NCI-H2107 treated with DMSO at 0.1 percent for 48 hours (cell line): ENCODE measurements at regions not wholly inside any gene's neighbourhood (a gene's known extent, or its start where the extent isn't known, plus 50 kb on each side); places are given as distances from the start of the nearest gene placed in this dataset.

ENCODE experiments used
- DNase-seq: peaks from one replicate; lab custom pipeline; 2025; ENCODE audit not compliant: unreplicated experiment; lab: John Stamatoyannopoulos, UW

DNA sequence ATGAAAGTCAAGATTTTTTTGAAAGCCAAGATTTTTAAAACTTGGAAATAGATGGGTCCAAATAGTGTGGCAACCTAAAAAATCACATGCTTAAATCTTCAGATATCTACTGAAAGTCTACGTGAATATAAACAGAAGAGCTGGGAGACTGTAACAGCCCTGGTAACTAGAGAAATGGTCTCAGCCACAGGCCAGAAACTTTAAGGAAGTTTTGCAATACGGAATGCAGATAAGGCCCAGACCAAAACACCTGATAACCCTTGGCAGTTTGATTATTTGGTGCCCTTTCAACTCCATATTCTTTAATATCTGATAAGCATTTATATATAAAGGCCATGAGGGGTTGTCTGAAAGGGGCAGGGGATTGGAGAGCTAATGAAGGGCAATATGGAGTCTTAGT is 537.3 kb upstream of the TGFBR2 start:
- DNase-seq: no peak

DNA sequence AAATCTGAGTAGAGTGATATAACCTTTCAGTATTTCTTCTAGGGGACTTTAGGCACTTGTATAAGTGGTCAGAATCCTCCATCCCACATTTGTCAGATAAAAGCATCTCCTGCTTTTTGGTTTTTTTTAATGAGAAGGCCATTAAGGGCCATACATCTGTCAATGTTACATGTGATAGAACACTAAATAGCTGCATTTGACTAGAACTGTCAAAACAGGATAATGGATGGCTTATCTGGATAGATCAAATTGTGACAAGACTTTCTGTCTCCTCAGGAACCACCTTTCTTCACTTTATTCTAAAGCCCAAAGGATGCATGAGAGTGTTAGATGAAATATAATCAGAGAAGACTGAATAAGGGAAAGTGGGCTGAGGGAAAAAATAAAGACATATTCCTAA is 533.4 kb upstream of the TGFBR2 start:
- no peak for DNase-seq

DNA sequence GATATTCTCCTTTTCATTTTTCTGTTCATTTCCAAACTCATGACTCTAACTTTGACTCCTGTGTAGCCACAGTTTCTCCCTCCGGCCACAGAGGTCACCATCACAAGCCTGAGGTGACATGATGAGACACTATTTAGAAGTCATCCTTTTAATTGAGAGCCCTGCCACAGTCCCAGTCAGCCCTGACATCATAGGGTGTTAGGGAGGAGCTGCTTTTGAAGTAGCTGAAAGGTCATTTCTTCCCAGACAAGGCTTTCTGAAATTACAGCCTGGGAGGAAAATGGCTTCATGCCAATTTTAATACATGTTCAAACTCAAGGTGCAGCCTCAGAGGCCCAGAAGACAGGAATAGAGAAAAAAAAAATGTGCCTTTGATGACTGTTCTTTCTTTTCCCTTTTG is 532.8 kb upstream of the TGFBR2 start:
- no peak for DNase-seq

DNA sequence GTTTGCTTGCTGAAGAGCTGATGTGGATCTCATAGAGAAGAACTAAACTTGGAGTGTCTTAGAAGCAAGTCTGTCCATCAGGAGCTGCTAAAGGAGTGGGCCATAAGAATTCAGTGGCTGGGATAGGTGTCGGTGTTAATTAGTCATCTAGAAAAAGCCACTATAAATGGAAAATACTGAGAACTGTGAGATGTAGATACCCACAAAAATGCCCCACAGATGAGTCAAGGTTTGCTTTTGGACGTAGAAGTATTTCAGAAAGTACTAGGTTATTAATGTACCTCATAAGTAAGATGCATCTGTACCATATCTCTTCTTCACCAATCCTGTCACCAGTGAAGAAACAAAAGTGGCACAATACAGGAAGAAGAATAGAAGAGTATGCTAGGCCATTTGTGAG is 530.9 kb upstream of the TGFBR2 start:
- DNase-seq: no peak

DNA sequence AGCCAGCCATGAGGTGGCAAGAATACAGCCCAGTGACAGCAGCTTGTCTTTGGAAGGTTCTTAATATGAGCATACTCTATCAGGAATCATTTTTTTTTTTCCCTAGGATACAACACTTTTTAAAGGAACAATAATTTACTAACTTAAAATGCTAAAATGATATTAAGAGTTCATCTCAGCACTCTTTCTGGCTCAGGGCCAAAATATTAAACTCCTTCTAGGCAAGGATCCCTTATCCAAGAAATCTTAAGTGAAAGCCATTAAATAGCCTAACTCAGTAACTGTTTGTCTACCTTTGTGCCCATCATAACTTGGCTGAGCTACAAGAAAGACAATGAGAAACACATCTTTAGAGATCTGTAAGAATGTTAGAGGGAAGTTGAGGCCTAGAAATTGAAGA is 529.5 kb upstream of the TGFBR2 start:
- no peak for DNase-seq

DNA sequence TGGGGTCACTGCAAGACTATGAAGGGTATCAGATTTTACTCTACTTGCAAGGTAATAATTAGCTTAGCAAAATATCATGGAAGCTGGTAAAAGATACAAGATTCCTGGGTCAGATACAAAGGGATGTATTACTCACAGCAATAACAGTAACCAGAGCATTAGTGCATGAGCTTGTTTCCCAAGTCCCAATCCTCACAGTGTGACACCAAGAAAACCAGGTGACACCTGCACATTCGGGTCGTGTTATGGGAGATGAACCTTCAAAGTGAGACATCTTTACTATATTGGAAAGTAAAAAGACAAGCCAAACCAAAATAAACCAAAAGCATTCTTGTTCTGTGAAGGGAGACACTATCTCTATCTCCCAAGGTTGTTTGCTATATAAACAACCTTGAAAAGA is 528.7 kb upstream of the TGFBR2 start:
- DNase-seq: no peak

DNA sequence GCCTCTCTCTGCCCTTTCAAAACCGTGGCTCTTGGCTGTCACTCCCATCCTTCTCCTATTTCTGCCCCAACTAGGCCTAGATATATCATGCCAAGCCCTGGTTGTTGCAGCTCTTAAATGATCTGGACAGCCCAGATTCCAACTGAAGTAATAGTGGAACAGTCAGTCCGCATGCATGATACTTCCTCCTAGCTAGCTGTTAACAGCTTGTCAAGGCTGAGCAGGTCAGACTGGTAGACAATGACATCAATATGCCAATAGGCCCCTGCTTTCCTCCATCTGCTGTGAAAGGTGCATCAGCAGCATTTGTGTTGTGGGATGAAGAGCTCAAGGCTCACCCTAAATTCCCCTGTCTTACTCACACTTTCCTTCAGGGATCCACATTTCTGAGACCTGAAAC is 527.7 kb upstream of the TGFBR2 start:
- DNase-seq: no peak

DNA sequence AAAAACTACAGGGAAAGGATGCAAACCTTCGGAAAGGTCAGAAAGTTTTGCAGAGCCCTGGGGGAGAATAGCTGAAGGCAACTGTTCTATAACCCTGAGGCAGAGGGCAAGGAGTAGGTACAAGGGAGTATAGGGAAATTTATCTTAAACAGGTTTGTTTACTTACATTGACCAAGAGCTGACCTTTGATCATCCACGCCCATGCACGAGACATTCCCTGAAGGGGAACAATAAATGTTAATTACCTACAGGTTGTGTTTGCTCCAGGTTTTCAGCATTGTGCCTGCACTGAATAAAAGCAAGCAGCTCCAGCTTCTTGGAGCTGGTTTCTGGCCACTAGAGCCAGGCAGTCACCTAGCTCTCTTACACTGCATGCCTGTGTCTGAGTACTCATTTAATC is 524.5 kb upstream of the TGFBR2 start:
- DNase-seq: no peak

DNA sequence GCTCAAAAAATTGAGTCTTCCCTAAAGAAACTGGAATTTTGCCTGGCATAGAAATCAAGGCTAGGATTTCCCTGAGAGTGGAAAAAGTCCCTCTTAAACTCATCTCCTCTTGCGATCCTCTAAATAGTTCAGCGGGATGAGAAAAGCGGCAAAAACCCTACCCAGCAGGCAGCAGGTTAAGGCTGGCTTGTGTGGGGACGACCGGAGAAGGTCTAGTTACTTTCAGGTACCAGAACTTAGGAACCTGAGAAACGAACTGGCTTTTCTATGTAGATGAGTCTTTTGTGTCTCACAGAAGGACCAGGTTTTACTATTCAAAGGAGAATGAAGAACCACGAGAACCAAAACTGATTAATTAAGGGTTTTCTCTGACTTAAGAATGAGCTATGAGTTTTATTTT is 523.7 kb upstream of the TGFBR2 start:
- no peak for DNase-seq

DNA sequence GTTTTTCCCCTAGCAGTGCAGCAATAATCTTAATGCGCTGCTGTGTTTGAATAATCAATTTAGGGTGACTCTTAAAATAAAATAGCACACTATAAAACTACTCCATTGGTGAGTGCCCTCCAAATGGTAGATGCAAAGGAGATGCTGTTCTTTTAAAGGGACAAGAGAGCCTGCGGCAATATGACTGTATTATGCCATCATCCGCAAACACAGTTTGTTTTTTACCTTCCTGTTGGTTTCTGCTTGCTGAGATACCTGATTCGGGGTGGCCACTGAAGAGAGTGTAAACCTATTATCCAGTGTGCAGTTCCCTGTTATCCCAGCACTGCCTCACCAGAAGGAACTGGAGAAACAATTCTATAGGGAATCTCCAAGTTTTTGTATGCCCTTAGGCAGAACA is 523.1 kb upstream of the TGFBR2 start:
- DNase-seq: no peak

DNA sequence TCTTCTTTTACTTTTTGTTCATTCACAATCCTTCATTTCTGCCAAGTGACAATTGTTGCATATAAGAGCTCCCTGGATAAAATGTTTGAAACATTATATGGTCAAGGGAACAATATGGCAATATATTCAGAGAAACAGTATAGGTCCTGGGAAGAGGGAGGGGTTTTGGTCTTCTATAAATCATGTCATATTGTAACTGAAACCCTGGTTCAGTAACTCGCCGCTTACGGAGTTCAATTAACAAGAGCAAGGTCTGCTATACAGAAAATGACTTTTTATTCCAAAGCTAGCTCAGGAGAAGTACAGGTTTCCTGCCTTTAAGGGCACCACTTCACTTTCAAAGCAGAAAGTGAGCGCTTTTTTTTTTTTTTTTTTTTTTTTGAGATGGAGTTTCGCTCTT is 522.1 kb upstream of the TGFBR2 start:
- no peak for DNase-seq

DNA sequence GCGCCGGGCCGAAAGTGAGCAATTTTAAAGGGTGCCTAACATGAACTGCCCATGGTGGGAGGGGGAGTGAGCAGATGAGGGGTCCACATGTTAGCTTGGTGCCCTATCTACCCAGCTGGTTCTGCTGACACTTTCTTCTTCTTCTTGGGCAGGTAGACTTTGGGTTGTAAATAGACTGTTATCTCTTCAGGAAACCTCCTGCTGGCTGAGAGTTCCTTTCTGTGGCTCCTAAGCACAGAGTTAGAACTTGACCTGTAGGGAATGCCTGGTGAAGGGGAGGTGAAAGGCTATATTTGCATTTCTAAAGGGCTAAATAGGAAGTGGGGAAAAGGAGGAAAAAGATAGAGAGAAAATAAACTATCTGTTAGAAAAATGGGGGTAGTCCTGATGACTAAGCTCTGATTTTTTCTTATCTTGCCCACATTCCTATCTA is 521.4 kb upstream of the TGFBR2 start:
- no peak for DNase-seq

DNA sequence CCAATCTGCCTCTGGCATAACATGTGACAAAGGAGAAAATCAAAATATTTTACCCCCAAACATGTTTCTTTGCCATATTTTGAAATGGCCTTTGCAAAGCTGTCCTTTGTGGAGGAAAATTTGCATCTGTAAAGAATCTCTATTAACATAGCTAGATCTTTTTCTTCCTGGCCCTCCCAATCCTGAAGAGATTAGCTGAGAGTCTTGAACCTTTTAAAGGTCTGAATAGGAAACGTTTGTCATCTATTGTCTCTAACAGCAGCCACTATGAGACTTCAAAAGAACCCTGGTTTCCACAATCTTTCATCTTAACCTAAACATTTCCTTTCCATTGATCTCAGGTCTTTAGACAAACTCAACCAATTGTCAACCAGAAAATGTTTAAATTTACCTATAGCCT is 520.9 kb upstream of the TGFBR2 start:
- no peak for DNase-seq

DNA sequence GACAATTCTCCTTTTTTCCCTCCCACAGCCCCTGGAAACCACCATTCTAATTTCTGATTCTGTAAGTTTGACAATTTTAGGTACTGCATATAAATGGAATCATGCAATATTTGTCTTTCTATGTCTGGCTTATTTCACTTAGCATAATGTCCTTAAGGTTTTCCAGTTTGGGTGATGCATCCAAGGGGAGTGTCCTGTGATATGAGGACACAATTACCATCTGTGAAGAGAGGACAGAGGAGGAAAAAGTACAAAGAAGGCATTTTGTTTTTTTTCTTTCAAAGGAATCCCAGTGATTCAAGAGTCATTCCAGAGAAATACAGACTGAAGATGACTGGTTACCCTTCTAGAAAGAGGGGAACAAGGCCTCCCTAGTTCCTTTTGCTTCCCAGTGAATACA is 514.7 kb upstream of the TGFBR2 start:
- DNase-seq: no peak

DNA sequence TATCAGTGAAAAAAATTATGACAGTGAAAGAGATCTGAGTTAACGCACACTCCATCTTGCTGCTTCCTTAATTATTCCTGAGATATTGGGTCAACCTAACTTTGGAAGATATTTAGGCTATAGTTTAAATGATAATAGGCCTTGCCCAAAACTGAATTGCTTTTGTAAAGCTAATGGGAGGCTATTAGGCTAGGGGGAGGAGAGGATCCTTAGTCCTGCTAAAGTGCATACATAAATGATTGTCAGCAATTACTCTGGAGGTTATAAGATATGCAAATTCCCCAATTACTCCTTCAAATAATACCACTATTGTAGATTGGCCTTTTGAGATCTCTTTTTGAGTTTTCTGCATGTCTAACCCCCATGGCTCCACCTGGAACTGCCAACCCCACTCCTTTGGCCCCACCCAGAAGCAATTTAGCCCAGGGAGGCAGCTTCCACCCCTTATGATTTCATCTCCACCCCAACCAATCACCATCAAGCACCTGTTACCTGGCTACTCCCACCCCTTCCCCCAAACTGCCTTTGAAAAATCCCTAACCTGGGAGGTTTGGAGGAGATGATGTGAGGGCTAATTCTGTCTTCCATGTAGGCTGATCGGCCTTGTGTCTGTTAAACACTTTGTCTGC is 509.3 kb upstream of the TGFBR2 start:
- DNase-seq: no peak

DNA sequence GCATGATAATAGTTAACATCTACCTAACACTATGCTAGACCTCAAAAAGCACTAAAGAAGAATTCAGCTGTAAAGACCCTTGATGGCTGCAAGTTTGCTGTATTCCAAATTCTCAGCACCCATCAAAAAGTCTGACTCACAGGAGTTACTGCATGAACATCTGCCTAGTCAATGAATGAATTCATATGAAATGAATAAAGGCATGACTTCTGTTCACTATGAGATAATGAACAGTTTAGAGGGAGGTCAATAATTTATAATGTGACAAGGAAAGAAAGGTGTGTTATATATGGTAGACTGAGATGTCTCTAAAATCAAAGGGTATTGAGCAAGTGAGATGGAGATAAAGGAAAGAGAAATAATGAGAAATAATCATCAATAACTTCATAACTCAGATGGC is 508.2 kb upstream of the TGFBR2 start:
- no peak for DNase-seq

DNA sequence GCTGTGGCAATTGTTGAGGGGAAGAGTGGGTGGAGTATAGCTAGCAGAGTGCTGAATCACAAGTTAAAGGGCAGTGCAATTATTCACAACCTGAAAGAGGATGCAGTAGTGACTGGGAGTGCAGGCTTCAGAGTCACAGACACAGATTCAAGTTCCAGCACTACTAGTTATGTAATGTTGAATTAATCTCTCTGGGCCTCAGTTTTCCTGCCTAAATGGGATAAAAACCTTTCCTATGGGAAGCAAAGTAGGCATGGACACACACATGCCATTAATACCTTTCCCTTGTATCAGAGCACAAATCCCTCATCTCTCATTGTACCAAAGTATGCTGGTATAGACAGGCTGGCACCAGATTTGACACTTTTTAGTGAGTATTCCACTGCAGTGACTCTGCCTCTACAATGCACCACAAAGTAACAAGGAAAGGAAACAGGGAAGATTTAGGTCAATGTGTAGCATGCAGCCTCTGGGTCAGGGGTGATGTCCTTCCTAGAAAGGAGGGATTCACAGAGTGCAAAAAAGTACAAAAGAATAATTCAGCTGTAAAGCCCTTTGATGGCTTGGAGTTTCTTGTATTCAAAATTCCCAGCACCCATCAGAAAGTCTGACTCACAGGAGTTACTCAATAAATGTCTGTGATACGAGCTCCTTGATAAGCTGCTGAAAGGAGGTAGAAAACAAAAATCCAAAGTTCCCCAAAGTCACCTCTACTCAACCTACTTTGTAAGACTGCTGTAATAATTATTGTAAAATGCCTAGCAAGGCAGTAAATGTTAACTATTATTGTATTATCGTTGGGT is 507.5 kb upstream of the TGFBR2 start:
- no peak for DNase-seq

DNA sequence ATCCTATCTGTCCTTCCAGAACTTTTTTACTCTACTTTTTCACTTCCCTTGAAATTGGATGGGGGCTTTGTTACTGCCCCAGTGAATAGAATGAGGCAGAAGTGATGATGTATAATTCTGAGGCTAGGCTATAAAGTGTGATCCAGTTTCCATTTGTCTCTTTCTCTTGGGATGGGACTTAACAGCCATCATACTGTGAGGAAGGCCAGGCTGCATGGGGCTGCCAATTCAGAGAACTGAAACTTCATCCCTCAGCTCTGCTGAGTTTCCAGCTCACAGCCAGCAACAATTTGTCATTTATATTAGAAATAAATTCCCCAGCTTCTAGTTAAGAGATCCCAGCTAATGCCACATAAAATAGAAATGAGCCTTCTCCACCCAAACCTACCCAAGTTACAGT is 504.0 kb upstream of the TGFBR2 start:
- DNase-seq: no peak

DNA sequence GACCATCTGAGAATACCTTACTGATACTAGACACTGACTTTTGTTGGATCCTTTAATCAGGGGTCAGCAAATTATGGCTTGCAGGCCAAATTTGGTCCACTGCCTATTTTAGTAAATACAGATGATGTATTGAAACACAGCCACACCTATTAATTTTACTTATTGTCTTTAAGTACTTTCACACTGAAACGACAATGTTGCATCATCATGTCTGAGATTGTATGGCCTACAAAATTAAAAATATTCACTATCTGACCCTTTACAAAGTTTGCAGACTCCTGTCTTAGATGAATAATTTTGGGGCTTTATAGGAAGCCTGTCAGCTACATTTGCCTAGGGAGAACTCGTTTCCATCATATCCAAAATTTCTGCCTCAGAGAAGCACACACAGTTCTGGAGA is 503.2 kb upstream of the TGFBR2 start:
- no peak for DNase-seq

DNA sequence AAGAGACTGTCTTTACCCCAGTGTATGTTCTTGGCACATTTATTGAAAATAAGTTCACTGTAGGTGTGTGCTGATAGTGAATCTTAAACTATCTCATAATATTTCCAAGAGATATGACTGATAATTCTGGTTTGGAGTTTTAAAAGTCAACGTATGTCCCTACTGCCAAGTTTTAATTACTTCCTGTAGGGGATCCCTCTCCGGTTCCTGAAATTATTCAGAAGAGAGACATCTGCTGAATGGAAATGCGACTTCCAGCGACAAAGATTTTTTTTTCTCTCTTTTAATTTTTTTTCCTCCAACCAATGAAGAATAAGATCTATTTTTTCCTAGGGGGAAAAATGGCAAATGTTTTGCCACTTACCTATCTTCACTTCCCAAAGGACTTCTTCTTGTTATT is 498.9 kb upstream of the TGFBR2 start:
- DNase-seq: no peak

DNA sequence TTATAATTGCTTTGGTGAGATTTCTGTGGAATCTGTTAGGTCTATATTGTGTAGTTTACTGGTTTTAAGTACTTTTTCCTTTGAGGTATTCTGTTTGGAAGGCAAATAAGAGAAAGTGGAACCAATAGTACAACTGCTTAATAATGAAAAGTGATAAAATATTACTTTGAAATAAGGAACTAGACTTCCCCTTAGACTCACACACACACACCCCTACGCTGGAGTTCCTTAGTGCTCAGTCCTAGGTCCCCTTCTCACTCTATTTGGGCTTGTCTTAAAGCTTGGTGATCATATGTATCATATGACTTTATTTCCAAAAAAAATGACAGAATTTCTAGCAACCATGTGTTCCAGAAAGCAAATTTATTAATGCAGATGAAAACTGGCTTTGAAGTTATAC is 494.0 kb upstream of the TGFBR2 start:
- DNase-seq: no peak

DNA sequence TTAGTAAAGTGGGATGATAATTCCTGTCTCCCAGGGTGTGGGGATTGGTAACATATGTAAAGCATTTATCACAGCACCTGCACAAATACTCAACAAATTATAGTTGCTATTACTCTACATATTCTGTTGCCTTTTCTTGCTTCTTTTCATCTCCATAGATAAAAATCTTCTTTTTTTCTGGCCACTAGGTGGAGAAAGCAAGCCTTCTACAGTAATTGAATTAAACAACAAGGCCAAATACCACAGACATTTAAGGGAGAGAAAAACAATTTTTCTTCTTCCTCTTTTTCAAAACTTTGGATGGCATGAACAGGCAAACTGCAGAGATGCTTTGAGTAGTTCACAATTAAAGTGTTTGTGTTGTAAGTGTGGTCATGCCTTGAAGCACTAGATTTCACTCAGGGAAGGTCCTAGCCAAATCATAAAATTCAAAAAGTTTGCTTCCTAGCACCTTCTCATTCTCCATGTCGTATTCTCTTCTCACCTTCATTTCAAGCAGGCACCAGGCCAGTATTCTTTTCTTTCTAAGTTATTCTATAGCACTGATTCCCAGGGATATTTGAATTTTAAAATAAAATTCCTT is 493.4 kb upstream of the TGFBR2 start:
- DNase-seq: no peak

DNA sequence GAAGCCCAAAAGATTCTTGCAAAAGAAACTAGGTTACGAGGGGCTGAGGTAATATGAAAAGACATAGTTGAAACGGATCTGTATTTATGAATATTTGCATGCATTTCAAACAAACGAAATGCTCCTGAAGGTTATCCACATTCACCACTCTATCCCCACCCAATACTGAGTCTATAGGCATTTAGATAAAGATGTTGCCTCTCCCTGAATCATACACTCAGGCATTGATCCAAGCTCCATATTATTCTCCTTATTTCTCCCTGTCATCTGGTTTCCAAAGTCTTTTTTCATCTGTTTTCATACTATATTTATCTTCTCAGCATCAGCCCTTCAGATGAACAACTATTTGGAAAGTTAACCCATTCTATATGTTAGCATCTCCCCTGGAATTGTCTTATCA is 492.5 kb upstream of the TGFBR2 start:
- DNase-seq: no peak
